Esophagus squamous epithelium (tissue), 5 donors: ENCODE measurements at regions not wholly inside any gene's neighbourhood (a gene's known extent, or its start where the extent isn't known, plus 50 kb on each side); places are given as distances from the start of the nearest gene placed in this dataset.

Experiments used
- DNase-seq: peaks from one replicate; lab custom pipeline; 2025; lab: John Stamatoyannopoulos, UW
- H3K27ac ChIP-seq, 4 donors: fragments of 200-600 bp; sonication (generic); one replicate each; pipeline ENCODE4 v1.5.1; 2016 to 2019; ENCODE audit warnings: mild to moderate bottlenecking in 1 of 4
- H3K27me3 ChIP-seq, 4 donors: fragments of 200-600 bp; sonication (generic); 1 replicate in 3 of 4; 2 replicates in 1 of 4; pipeline versions ENCODE4 v1.5.1 to v1.6.0; 2017 to 2021; ENCODE audit warnings: antibody characterized with exemption in 1 of 4
- H3K36me3 ChIP-seq, 3 donors: fragments of 200-600 bp; sonication (generic); one replicate each; pipeline ENCODE4 v1.5.1; 2016 to 2019
- H3K4me1 ChIP-seq, 3 donors: fragments of 200-600 bp; sonication (generic); one replicate each; pipeline ENCODE4 v1.5.1; 2017 to 2019
- H3K4me3 ChIP-seq, 4 donors: fragments of 200-600 bp; sonication (generic); 1 replicate in 3 of 4; 2 replicates in 1 of 4; pipeline ENCODE4 v1.5.1; 2016 to 2019; ENCODE audit warnings: mild to moderate bottlenecking in 2 of 4, moderate library complexity in 1 of 4
- H3K9me3 ChIP-seq, 3 donors: fragments of 200-600 bp; sonication (generic); one replicate each; pipeline ENCODE4 v1.5.1; 2016 to 2019
- POLR2A ChIP-seq, 4 donors: fragments of 450-650 bp; IDR thresholded peaks; one replicate each; pipeline ENCODE4 v1.6.1; 2017; ENCODE audit warnings: antibody characterized with exemption in 4 of 4, mild to moderate bottlenecking in 4 of 4, moderate library complexity in 3 of 4
- WGBS, 2 donors: methylation state at CpG; one replicate each; pipeline ENCODE4 v1.1.5; 2018; 5-methylcytosine and 5-hydroxymethylcytosine counted together
- intact Hi-C: fragments of 100-400 bp; cut with DNase I; formaldehyde crosslinking; loops from one replicate; pipeline ENCODE4 v1.15.0; 2022
- TF ChIP-seq, protein P1 (sequence below), 6 experiments: fragments of 450-650 bp in 4 of 6; fragments of 200-600 bp in 2 of 6; sonication (generic) in 2 of 6; IDR thresholded peaks; one replicate each; pipeline ENCODE4 v1.5.1; 2016 to 2019; ENCODE audit warnings: antibody characterized with exemption in 6 of 6, mild to moderate bottlenecking in 4 of 6, moderate library complexity in 4 of 6
- donor health status: DM: yes; HTN: yes; CAD: no.

DNA sequence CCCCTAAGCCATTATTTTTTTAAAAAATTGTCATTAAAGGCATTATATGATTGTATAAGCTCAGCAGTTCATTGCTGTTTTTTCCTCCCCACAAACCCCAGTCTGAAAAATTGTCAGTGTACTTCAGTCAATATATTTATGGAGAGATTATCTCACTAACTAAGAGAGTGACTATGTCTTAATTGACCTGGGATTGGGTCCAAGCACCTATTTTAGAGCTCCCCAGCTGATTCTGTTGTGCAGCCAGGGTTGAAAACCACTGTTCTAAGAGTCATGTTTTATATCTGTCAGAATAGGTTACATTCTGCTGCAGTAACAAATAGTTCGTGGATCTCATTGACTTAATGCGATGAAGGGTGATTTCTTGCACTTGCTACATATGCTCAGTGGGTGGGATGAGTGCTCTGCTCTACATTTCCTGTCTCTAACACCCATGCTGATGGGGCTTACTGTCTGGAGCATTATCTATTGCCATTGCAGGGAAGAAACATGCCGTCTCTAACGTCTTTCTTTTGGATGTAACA lies 171.2 kb upstream of the MPHOSPH6 start:
- TF ChIP-seq, protein P1, sequence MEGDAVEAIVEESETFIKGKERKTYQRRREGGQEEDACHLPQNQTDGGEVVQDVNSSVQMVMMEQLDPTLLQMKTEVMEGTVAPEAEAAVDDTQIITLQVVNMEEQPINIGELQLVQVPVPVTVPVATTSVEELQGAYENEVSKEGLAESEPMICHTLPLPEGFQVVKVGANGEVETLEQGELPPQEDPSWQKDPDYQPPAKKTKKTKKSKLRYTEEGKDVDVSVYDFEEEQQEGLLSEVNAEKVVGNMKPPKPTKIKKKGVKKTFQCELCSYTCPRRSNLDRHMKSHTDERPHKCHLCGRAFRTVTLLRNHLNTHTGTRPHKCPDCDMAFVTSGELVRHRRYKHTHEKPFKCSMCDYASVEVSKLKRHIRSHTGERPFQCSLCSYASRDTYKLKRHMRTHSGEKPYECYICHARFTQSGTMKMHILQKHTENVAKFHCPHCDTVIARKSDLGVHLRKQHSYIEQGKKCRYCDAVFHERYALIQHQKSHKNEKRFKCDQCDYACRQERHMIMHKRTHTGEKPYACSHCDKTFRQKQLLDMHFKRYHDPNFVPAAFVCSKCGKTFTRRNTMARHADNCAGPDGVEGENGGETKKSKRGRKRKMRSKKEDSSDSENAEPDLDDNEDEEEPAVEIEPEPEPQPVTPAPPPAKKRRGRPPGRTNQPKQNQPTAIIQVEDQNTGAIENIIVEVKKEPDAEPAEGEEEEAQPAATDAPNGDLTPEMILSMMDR (IDR thresholded peaks at IDR 0.05): no peak
- TF ChIP-seq POLR2A (IDR thresholded peaks at IDR 0.05): no peak
- WGBS, 2 donors: 80 to 88% methylated on average over 4 of the region's 4 CpGs
- Histone ChIP-seq H3K36me3 (no peaks in the 10 kb centered on the region), H3K27ac (no peak overlapping the region), H3K4me3 (no peak overlapping the region), H3K27me3 (peaks cover 0 to 59% (median 0%) of the 10 kb centered on the region in 4 donors), H3K9me3 (no peaks in the 10 kb centered on the region), H3K4me1 (no peaks in the 10 kb centered on the region)
- DNase-seq: no peak
- intact Hi-C loops: no loop called here

DNA sequence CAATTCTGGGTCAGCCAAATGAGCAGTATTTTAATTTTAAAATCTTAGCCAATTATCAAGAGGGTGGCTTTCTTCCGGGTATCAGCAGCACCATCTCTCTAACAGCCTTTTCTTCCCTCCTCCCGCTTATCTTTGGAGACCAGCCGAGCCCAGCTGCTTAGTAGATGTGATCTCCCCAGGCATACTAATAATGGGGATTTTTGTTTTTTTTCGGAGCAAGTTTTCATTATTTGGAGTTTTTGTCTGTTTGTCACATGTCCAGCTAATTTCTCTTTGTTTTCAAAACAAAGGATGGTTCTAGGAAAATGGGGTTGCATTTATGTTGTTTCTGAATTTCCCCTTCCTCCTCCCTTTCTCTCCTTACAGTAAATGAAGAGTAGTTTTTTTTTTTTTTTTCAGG lies 170.5 kb upstream of the MPHOSPH6 start:
- no peaks in the 10 kb centered on the region for H3K4me1 ChIP-seq
- no peak overlapping the region for H3K27ac ChIP-seq
- no peaks in the 10 kb centered on the region for H3K36me3 ChIP-seq
- TF ChIP-seq, protein P1 (IDR thresholded peaks at IDR 0.05): no peak
- TF ChIP-seq POLR2A (IDR thresholded peaks at IDR 0.05): no peak
- no peak for DNase-seq
- H3K9me3 ChIP-seq: no peaks in the 10 kb centered on the region
- WGBS, 2 donors: 48 to 51% methylated on average over 4 of the region's 4 CpGs
- peaks cover 0 to 59% (median 0%) of the 10 kb centered on the region in 4 donors for H3K27me3 ChIP-seq
- no peak overlapping the region for H3K4me3 ChIP-seq
- intact Hi-C loops: no loop called here

DNA sequence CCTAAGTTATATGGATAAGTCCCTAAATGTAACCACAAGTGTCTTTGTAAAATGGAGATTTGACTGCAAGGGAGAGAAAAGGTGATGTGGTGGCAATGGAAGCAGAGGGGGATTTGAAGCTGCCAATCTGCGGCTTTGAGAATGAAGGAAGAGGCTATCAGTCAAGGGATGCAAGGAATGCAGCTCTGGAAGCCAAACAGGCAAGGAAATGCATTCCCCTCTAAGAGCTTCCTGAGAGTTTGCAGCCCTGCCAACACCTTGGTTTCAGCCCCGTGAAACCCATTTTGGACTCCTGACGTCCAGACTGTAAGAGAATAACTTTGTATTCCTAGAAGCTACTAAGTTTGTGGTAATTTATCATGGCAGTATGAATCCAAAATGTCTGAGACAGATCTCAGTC lies 167.3 kb upstream of the MPHOSPH6 start:
- WGBS, 2 donors: 61 to 70% methylated on average over 3 of the region's 3 CpGs
- Histone ChIP-seq H3K36me3 (no peaks in the 10 kb centered on the region), H3K9me3 (no peaks in the 10 kb centered on the region), H3K27me3 (peaks cover 0 to 50% (median 0%) of the 10 kb centered on the region in 4 donors), H3K4me3 (no peak overlapping the region), H3K4me1 (no peaks in the 10 kb centered on the region), H3K27ac (no peak overlapping the region)
- DNase-seq: no peak
- intact Hi-C loops: no loop called here
- TF ChIP-seq, protein P1 (IDR thresholded peaks at IDR 0.05): no peak
- TF ChIP-seq POLR2A (IDR thresholded peaks at IDR 0.05): no peak

DNA sequence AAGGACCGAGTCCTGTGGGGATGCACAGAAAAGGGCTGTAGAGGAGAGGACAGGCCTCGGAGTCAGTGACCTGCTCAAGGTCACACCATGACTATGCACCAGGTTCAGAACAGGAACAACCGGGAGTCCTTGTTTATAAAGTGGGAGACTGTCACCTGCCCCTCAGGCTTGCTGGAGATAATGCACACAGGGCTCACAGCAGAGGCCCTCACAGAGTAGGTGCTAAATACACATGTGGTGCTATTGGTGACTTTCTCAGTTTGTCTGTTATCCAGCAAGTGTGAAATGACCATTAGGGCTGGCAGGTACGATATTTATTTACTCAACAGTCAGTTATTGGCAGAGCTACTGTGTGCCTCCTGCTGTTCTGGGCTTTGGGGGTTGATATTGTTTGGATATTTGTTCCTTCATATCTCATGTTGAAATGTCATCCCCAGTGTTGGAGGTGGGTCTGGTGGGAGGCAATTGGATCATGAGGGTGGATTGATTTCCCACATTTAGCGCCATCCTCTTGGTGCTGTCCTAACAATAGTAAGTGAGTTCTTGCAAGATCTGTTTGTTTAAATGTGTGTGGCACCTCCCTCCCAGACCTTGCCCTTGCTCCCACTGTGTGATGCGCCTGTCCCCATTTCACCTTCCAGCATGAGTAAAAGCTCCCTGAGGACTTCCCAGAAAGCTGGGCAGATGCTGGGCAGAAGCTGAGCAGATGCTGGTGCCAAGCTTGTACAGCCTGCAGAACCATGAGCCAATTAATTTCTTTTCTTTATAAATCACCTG lies 162.1 kb upstream of the MPHOSPH6 start:
- intact Hi-C loops: no loop called here
- Histone ChIP-seq H3K36me3 (no peaks in the 10 kb centered on the region), H3K4me3 (no peak overlapping the region), H3K9me3 (no peaks in the 10 kb centered on the region), H3K4me1 (peaks cover 0 to 7% (median 0%) of the 10 kb centered on the region in 3 donors), H3K27me3 (peaks cover 0 to 20% (median 0%) of the 10 kb centered on the region in 4 donors), H3K27ac (no peak overlapping the region)
- 81 to 82% methylated on average over 5 of the region's 6 CpGs for WGBS, 2 donors
- no peak for TF ChIP-seq POLR2A (IDR thresholded peaks at IDR 0.05)
- TF ChIP-seq, protein P1 (IDR thresholded peaks at IDR 0.05): no peak
- DNase-seq: no peak

DNA sequence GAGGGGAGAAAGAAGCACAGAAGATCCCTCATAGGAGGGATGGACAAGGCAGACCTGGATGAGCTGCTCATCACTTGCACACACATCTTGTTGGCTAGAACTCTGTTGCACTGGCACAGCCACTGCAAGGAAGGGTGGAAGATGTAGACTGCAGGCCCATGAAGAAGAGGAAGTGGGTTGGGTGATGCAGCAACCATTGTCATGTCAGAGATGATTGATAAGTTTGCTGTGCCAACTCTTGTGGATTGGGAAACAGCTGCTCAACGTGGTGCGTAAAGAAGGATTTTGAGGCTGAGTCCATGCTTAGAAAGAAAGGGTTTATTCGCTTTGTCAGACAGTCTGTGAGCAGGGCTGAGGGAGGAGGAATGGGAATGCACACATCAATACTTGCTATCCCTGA lies 161.4 kb upstream of the MPHOSPH6 start:
- Histone ChIP-seq H3K4me1 (peaks cover 0 to 7% (median 0%) of the 10 kb centered on the region in 3 donors), H3K27me3 (peaks cover 0 to 13% (median 0%) of the 10 kb centered on the region in 4 donors), H3K9me3 (no peaks in the 10 kb centered on the region), H3K36me3 (no peaks in the 10 kb centered on the region), H3K4me3 (no peak overlapping the region), H3K27ac (no peak overlapping the region)
- intact Hi-C loops: no loop called here
- no peak for DNase-seq
- WGBS, 2 donors: 57 to 66% methylated on average over 3 of the region's 3 CpGs
- TF ChIP-seq, protein P1 (IDR thresholded peaks at IDR 0.05): no peak
- no peak for TF ChIP-seq POLR2A (IDR thresholded peaks at IDR 0.05)
